ENCODE measurements at regions not wholly inside any gene's neighbourhood (a gene's known extent, or its start where the extent isn't known, plus 50 kb on each side); places are given as distances from the start of the nearest gene placed in this dataset.

DNA sequence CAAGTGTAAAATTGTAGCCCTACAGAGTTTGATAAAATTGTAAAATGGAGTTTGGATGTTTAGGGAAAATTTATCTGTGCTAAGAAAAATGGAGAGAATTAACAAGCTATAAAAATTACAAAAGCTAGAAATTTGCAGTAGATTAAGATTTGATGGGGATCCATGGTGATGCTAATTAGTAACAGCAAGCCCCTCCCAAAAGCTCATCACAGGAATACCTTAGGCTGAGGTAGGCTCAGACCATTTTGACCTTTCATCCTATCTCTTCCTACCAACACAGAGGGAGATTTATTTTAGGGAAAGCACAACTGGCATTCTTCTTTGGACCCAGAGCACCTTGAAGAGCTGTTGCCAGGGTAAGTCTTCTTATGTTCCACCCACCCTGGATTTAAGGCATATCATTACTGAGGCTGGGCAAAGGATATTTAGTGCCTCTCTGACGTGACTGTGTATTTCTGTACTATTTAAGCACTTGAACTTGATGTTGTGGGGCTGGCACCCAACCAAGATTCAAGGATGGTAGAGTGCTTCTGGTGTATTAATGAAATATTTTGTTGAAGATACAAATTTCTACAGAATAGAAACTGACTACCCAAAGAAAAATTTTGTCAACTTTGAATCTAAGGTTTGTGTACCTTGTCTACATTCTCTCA lies 70.8 kb upstream of the SLC39A10 start:
- TF ChIP-seq, protein P1, sequence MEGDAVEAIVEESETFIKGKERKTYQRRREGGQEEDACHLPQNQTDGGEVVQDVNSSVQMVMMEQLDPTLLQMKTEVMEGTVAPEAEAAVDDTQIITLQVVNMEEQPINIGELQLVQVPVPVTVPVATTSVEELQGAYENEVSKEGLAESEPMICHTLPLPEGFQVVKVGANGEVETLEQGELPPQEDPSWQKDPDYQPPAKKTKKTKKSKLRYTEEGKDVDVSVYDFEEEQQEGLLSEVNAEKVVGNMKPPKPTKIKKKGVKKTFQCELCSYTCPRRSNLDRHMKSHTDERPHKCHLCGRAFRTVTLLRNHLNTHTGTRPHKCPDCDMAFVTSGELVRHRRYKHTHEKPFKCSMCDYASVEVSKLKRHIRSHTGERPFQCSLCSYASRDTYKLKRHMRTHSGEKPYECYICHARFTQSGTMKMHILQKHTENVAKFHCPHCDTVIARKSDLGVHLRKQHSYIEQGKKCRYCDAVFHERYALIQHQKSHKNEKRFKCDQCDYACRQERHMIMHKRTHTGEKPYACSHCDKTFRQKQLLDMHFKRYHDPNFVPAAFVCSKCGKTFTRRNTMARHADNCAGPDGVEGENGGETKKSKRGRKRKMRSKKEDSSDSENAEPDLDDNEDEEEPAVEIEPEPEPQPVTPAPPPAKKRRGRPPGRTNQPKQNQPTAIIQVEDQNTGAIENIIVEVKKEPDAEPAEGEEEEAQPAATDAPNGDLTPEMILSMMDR (IDR thresholded peaks at IDR 0.05; ENCODE audit: insufficient read depth, low read depth, low read length), result no peak
- TF ChIP-seq EZH2 (IDR thresholded peaks at IDR 0.05; ENCODE audit: insufficient read depth, low read length), result no peak
